Uterus (tissue), 2 donors: ENCODE measurements at regions not wholly inside any gene's neighbourhood (a gene's known extent, or its start where the extent isn't known, plus 50 kb on each side); places are given as distances from the start of the nearest gene placed in this dataset.

Experiments
- CTCF ChIP-seq, 4 experiments: fragments of 200-600 bp in 2 of 4; fragments of 450-650 bp in 2 of 4; sonication (generic) in 2 of 4; IDR thresholded peaks; one replicate each; pipeline ENCODE4 v1.5.1; 2016 to 2019; ENCODE audit warnings: antibody characterized with exemption in 4 of 4, mild to moderate bottlenecking in 2 of 4, moderate library complexity in 1 of 4
- POLR2A ChIP-seq, 2 donors: fragments of 450-650 bp; IDR thresholded peaks; one replicate each; pipeline ENCODE4 v1.6.1; 2016; ENCODE audit warnings: antibody characterized with exemption in 2 of 2, mild to moderate bottlenecking in 1 of 2, moderate library complexity in 1 of 2

- TF ChIP-seq CTCF (IDR thresholded peaks at IDR 0.05) (no peak), POLR2A (IDR thresholded peaks at IDR 0.05) (no peak)
Measured at GRCh38 chr5:163953901-163954300, 448.5 kb downstream of the MAT2B start.
